Vagina (tissue), 2 donors: ENCODE measurements at regions not wholly inside any gene's neighbourhood (a gene's known extent, or its start where the extent isn't known, plus 50 kb on each side); places are given as distances from the start of the nearest gene placed in this dataset.

Source experiments
- POLR2A ChIP-seq, 2 donors: fragments of 450-650 bp; IDR thresholded peaks; one replicate each; pipeline ENCODE4 v1.6.1; 2017; ENCODE audit warnings: antibody characterized with exemption in 2 of 2, mild to moderate bottlenecking in 2 of 2, moderate library complexity in 2 of 2
- POLR2AphosphoS5 ChIP-seq, 2 donors: sonication (generic); formaldehyde crosslinking; IDR thresholded peaks; one replicate each; pipeline ENCODE4 v1.9.0; 2017; ENCODE audit warnings: antibody characterized with exemption in 2 of 2, mild to moderate bottlenecking in 2 of 2, low read depth in 1 of 2; ENCODE audit not compliant: insufficient read depth in 1 of 2

- TF ChIP-seq POLR2AphosphoS5 (IDR thresholded peaks at IDR 0.05; ENCODE audit: insufficient read depth in 1 of 2, low read depth in 1 of 2) (no peak), POLR2A (IDR thresholded peaks at IDR 0.05) (no peak)
Observed at GRCh38 chr20:51153867-51154707, 131.2 kb upstream of the KCNG1 start.
